ENCODE measurements at regions not wholly inside any gene's neighbourhood (a gene's known extent, or its start where the extent isn't known, plus 50 kb on each side); places are given as distances from the start of the nearest gene placed in this dataset.

- dilution Hi-C loops (cut with HindIII; ENCODE audit: low sequenced_read_pairs, unreplicated experiment), result no loop called here
- no peak overlapping the region for H2BK5ac ChIP-seq (ENCODE audit: low read depth, low read length, poor library complexity, severe bottlenecking)
- DNase-seq, result no peak
- no peaks in the 10 kb centered on the region for H3K36me3 ChIP-seq (ENCODE audit: control insufficient read depth, insufficient read depth, low read length)
- H3K14ac ChIP-seq (replicated peaks; ENCODE audit: low read depth, low read length), result no peak overlapping the region
- no peak overlapping the region for H2AK9ac ChIP-seq (replicated peaks; ENCODE audit: low read depth, low read length, poor library complexity)
- no peak overlapping the region for H3K4me3 ChIP-seq (ENCODE audit: insufficient read depth, low read depth, low read length)
- no peak overlapping the region for H3K9ac ChIP-seq (ENCODE audit: low read depth, low read length)
- no peak overlapping the region for H2BK20ac ChIP-seq (ENCODE audit: low read depth, low read length)
- no peaks in the 10 kb centered on the region for H3K4me1 ChIP-seq (ENCODE audit: control insufficient read depth, insufficient read depth, low read length)
- H3K79me1 ChIP-seq (ENCODE audit: low read depth in 1 of 2, low read length in 2 of 2), result no peaks in the 10 kb centered on the region
- ChIA-PET CTCF (no interaction called here), POLR2A (ENCODE audit: unreplicated experiment) (no interaction called here)
- H2BK15ac ChIP-seq (ENCODE audit: low read depth, low read length), result no peak overlapping the region
- H3K4me2 ChIP-seq (ENCODE audit: low read depth, low read length), result no peak overlapping the region
- no peak for ATAC-seq (ENCODE audit: low read depth)
- H3K4ac ChIP-seq (ENCODE audit: low read depth, low read length), result no peak overlapping the region
- H3K9me1 ChIP-seq (ENCODE audit: insufficient read depth, low read length), result no peaks in the 10 kb centered on the region
- H3K9me3 ChIP-seq (ENCODE audit: control insufficient read depth, insufficient read depth, low read length), result peaks cover 15% of the 10 kb centered on the region
- no peak for TF ChIP-seq FOS (IDR thresholded peaks at IDR 0.05; ENCODE audit: low read depth, low read length)
- TF ChIP-seq MAFK (IDR thresholded peaks at IDR 0.05; ENCODE audit: low read depth, low read length), result peak; percentile 85
- TF ChIP-seq SMC3 (IDR thresholded peaks at IDR 0.05; ENCODE audit: low read depth, low read length), result no peak
- TF ChIP-seq RCOR1 (IDR thresholded peaks at IDR 0.05; ENCODE audit: insufficient replicate concordance, low read length), result no peak
- no peak overlapping the region for H3K56ac ChIP-seq (ENCODE audit: extremely low read depth, insufficient read depth, low read length)
- in situ Hi-C loops (cut with MboI; ENCODE audit: low sequenced_read_pairs), result loop anchor here (10.0 to 25.0 kb wide), 2 partner anchors 777 to 889 kb away; no protein-coding TSS in a partner anchor
- H2BK120ac ChIP-seq (ENCODE audit: low read depth, low read length), result no peak overlapping the region
- intact Hi-C loops (cut with micrococcal nuclease), result no loop called here
- H4K20me1 ChIP-seq (ENCODE audit: insufficient read depth, low read length), result no peaks in the 10 kb centered on the region
- BruUV-seq (replicated peaks), result no TSS peak
- H4K5ac ChIP-seq (ENCODE audit: low read depth, low read length), result no peak overlapping the region
- no peak overlapping the region for H4K8ac ChIP-seq (ENCODE audit: low read depth in 2 of 2, low read length in 2 of 2)
- H2AFZ ChIP-seq (replicated peaks; ENCODE audit: low read length, poor library complexity), result no peak overlapping the region
- H3K18ac ChIP-seq (ENCODE audit: low read depth, low read length), result no peak overlapping the region
- H3K23ac ChIP-seq (ENCODE audit: low read depth, low read length), result no peak overlapping the region
- no peaks in the 10 kb centered on the region for H3K27me3 ChIP-seq (ENCODE audit: control insufficient read depth, insufficient read depth, low read length)
- no peak overlapping the region for H4K91ac ChIP-seq (ENCODE audit: insufficient read depth, low read depth, low read length)
- H3K27ac ChIP-seq (ENCODE audit: insufficient read depth, low read length), result no peak overlapping the region
- H2AK5ac ChIP-seq (ENCODE audit: low read depth, low read length), result no peak overlapping the region
- WGBS, 2 experiments (ENCODE audit: extremely low coverage in 2 of 2, insufficient read length in 1 of 2), result 20% methylated on average over 1 of the region's 3 CpGs; no CpG with 5 or more reads in 1 of the 2 experiments
Measured at GRCh38 chr14:43001731-43002130, 1395.1 kb downstream of the LRFN5 start.
